Muscle of leg (tissue), 3 donors: ENCODE measurements at regions not wholly inside any gene's neighbourhood (a gene's known extent, or its start where the extent isn't known, plus 50 kb on each side); places are given as distances from the start of the nearest gene placed in this dataset.

Source experiments
- DNase-seq: peaks from one replicate; pipeline ENCODE4 v3.0.0; 2013
- H3K27ac ChIP-seq: one replicate; pipeline ENCODE4 v1.5.1; 2013; ENCODE audit warnings: mild to moderate bottlenecking, low read length, control low read depth
- H3K27me3 ChIP-seq: one replicate; pipeline ENCODE4 v1.6.1; 2013; ENCODE audit warnings: low read length; ENCODE audit not compliant: control insufficient read depth, insufficient read depth
- H3K36me3 ChIP-seq: one replicate; pipeline ENCODE4 v1.6.1; 2013; ENCODE audit warnings: low read length; ENCODE audit not compliant: control insufficient read depth, insufficient read depth
- H3K4me1 ChIP-seq: one replicate; pipeline ENCODE4 v1.6.1; 2013; ENCODE audit warnings: low read length; ENCODE audit not compliant: control insufficient read depth, insufficient read depth
- H3K4me3 ChIP-seq: one replicate; pipeline ENCODE4 v1.5.1; 2013; ENCODE audit warnings: low read length, control low read depth
- H3K9me3 ChIP-seq: replicated peaks from 2 replicates; pipeline ENCODE4 v1.6.1; 2013; ENCODE audit warnings: low read depth, low read length; ENCODE audit not compliant: control insufficient read depth
- WGBS: methylation state at CpG from one replicate; pipeline ENCODE4 v1.1.5; 2013; ENCODE audit warnings: missing lambda C conversion rate; ENCODE audit not compliant: insufficient coverage; 5-methylcytosine and 5-hydroxymethylcytosine counted together

- Histone ChIP-seq H3K27ac (no peak overlapping the region), H3K27me3 (no peaks in the 10 kb centered on the region), H3K36me3 (no peaks in the 10 kb centered on the region), H3K4me3 (no peak overlapping the region), H3K9me3 (no peaks in the 10 kb centered on the region), H3K4me1 (peaks cover 10% of the 10 kb centered on the region)
- no peak for DNase-seq
- 39% methylated on average over 3 of the region's 11 CpGs for WGBS
These were observed 150.3 kb upstream of the NR2F2 start for GRCh38 chr15:96180087-96180748.

- no peak for DNase-seq
- H3K9me3 ChIP-seq, result no peaks in the 10 kb centered on the region
- H3K27me3 ChIP-seq, result no peaks in the 10 kb centered on the region
- peaks cover 10% of the 10 kb centered on the region for H3K4me1 ChIP-seq
- H3K36me3 ChIP-seq, result no peaks in the 10 kb centered on the region
- H3K27ac ChIP-seq, result peak overlapping the region; percentile 76
- H3K4me3 ChIP-seq, result no peak overlapping the region
These were observed 149.3 kb upstream of the NR2F2 start for GRCh38 chr15:96181217-96181616.

GRCh38 chr15:96181873-96182301 lies 148.6 kb upstream of the NR2F2 start:
- H3K4me3 ChIP-seq, result no peak overlapping the region
- H3K27ac ChIP-seq, result peak overlapping the region; percentile 76
- H3K27me3 ChIP-seq, result no peaks in the 10 kb centered on the region
- no peaks in the 10 kb centered on the region for H3K9me3 ChIP-seq
- H3K36me3 ChIP-seq, result no peaks in the 10 kb centered on the region
- peaks cover 10% of the 10 kb centered on the region for H3K4me1 ChIP-seq
- peak; percentile 97 for DNase-seq
- WGBS, result 29% methylated on average over 1 of the region's 8 CpGs

- no peaks in the 10 kb centered on the region for H3K36me3 ChIP-seq
- no peaks in the 10 kb centered on the region for H3K9me3 ChIP-seq
- DNase-seq, result no peak
- H3K4me1 ChIP-seq, result peaks cover 10% of the 10 kb centered on the region
- 67% methylated on average over 4 of the region's 12 CpGs for WGBS
- H3K27ac ChIP-seq, result peak overlapping the region; percentile 76
- H3K4me3 ChIP-seq, result no peak overlapping the region
- no peaks in the 10 kb centered on the region for H3K27me3 ChIP-seq
These were observed 147.6 kb upstream of the NR2F2 start for GRCh38 chr15:96182736-96183513.

- Histone ChIP-seq H3K4me1 (peaks cover 13% of the 10 kb centered on the region), H3K27ac (no peak overlapping the region), H3K27me3 (no peaks in the 10 kb centered on the region), H3K36me3 (no peaks in the 10 kb centered on the region), H3K9me3 (no peaks in the 10 kb centered on the region), H3K4me3 (no peak overlapping the region)
- 37% methylated on average over 3 of the region's 4 CpGs for WGBS
- peak; percentile 82 for DNase-seq
These were observed 147.0 kb upstream of the NR2F2 start for GRCh38 chr15:96183514-96183850.

GRCh38 chr15:96183867-96184266 lies 146.6 kb upstream of the NR2F2 start:
- Histone ChIP-seq H3K4me3 (no peak overlapping the region), H3K27ac (no peak overlapping the region), H3K36me3 (no peaks in the 10 kb centered on the region), H3K27me3 (no peaks in the 10 kb centered on the region), H3K4me1 (peaks cover 13% of the 10 kb centered on the region), H3K9me3 (no peaks in the 10 kb centered on the region)
- no CpG with 5 or more reads among the region's 3 CpGs for WGBS
- DNase-seq, result no peak

GRCh38 chr15:96184297-96184696 lies 146.2 kb upstream of the NR2F2 start:
- no peaks in the 10 kb centered on the region for H3K9me3 ChIP-seq
- no peak for DNase-seq
- H3K36me3 ChIP-seq, result no peaks in the 10 kb centered on the region
- H3K27me3 ChIP-seq, result no peaks in the 10 kb centered on the region
- no peak overlapping the region for H3K4me3 ChIP-seq
- H3K4me1 ChIP-seq, result peaks cover 13% of the 10 kb centered on the region
- 86% methylated on average over 1 of the region's 2 CpGs for WGBS
- no peak overlapping the region for H3K27ac ChIP-seq

- no CpG with 5 or more reads among the region's 4 CpGs for WGBS
- Histone ChIP-seq H3K4me1 (peaks cover 13% of the 10 kb centered on the region), H3K27me3 (no peaks in the 10 kb centered on the region), H3K4me3 (no peak overlapping the region), H3K36me3 (no peaks in the 10 kb centered on the region), H3K27ac (no peak overlapping the region), H3K9me3 (no peaks in the 10 kb centered on the region)
- DNase-seq, result no peak
These were observed 144.4 kb upstream of the NR2F2 start for GRCh38 chr15:96186105-96186504.

- DNase-seq, result peak; percentile 73
- peaks cover 5% of the 10 kb centered on the region for H3K4me1 ChIP-seq
- H3K27ac ChIP-seq, result peak overlapping the region; percentile 29
- no peak overlapping the region for H3K4me3 ChIP-seq
- WGBS, result no CpG with 5 or more reads among the region's 10 CpGs
- no peaks in the 10 kb centered on the region for H3K36me3 ChIP-seq
- H3K27me3 ChIP-seq, result no peaks in the 10 kb centered on the region
- no peaks in the 10 kb centered on the region for H3K9me3 ChIP-seq
These were observed 142.9 kb upstream of the NR2F2 start for GRCh38 chr15:96187341-96188305.

- no peaks in the 10 kb centered on the region for H3K4me1 ChIP-seq
- no peak overlapping the region for H3K4me3 ChIP-seq
- no peaks in the 10 kb centered on the region for H3K36me3 ChIP-seq
- no CpG with 5 or more reads among the region's 1 CpG for WGBS
- DNase-seq, result no peak
- no peaks in the 10 kb centered on the region for H3K9me3 ChIP-seq
- H3K27me3 ChIP-seq, result no peaks in the 10 kb centered on the region
- H3K27ac ChIP-seq, result no peak overlapping the region
These were observed 132.8 kb upstream of the NR2F2 start for GRCh38 chr15:96197721-96198120.
